ENCODE measurements at regions not wholly inside any gene's neighbourhood (a gene's known extent, or its start where the extent isn't known, plus 50 kb on each side); places are given as distances from the start of the nearest gene placed in this dataset.

GRCh38 chr14:83058068-83058467 is 1524.4 kb upstream of the SEL1L start:
- Histone ChIP-seq H3K36me3 (ENCODE audit: insufficient read depth) (no peaks in the 10 kb centered on the region), H3K27ac (ENCODE audit: low read depth) (no peak overlapping the region), H3K27me3 (ENCODE audit: insufficient read depth) (no peaks in the 10 kb centered on the region), H4K20me1 (replicated peaks; ENCODE audit: insufficient read depth) (no peaks in the 10 kb centered on the region), H3K4me3 (no peak overlapping the region), H3K9me2 (ENCODE audit: insufficient read depth) (no peaks in the 10 kb centered on the region; the same call in 1 of the 2 replicates), H3K79me2 (replicated peaks; ENCODE audit: insufficient read depth) (no peaks in the 10 kb centered on the region), H3K4me1 (ENCODE audit: insufficient read depth) (no peaks in the 10 kb centered on the region), H3K4me2 (no peak overlapping the region), H2AFZ (no peak overlapping the region), H3F3A (replicated peaks; ENCODE audit: low read depth) (no peaks in the 10 kb centered on the region)
- Mint-ChIP-seq H3K4me1 (no peaks in the 10 kb centered on the region), H3K27ac (no peak overlapping the region), H3K9me3 (peaks cover 5% of the 10 kb centered on the region; the same call in 1 of the 3 replicates), H3K36me3 (ENCODE audit: low read depth) (no peaks in the 10 kb centered on the region), H3K4me3 (no peak overlapping the region), H3K27me3 (ENCODE audit: insufficient read depth, low read depth, poor library complexity) (no peaks in the 10 kb centered on the region)
- ATAC-seq (no peak), DNase-seq (ENCODE audit: low spot score) (no peak)
- no peak for TF ChIP-seq CREB1 (CRISPR knock-in tag; IDR thresholded peaks at IDR 0.05; ENCODE audit: low read depth)
- TF ChIP-seq REST (IDR thresholded peaks at IDR 0.05; ENCODE audit: unreplicated experiment) = no peak
- no peak for TF ChIP-seq STAT1 (IDR thresholded peaks at IDR 0.05; ENCODE audit: unreplicated experiment)
- TF ChIP-seq EZH2phosphoT487 (IDR thresholded peaks at IDR 0.05; ENCODE audit: unreplicated experiment) = no peak
- TF ChIP-seq NANOG (IDR thresholded peaks at IDR 0.05; ENCODE audit: borderline replicate concordance) = no peak
- no peak for TF ChIP-seq JUNB (IDR thresholded peaks at IDR 0.05; ENCODE audit: unreplicated experiment)
- no peak for TF ChIP-seq ZNF331 (CRISPR knock-in tag; IDR thresholded peaks at IDR 0.05; ENCODE audit: low read depth)
- no peak for TF ChIP-seq ZNF462 (CRISPR knock-in tag; IDR thresholded peaks at IDR 0.05)
- TF ChIP-seq EZH2 (IDR thresholded peaks at IDR 0.05; ENCODE audit: low read depth, unreplicated experiment) = no peak
- no peak for TF ChIP-seq POLR2AphosphoS5 (IDR thresholded peaks at IDR 0.05; ENCODE audit: low read depth)
- TF ChIP-seq CTCF (conservative IDR thresholded peaks at IDR 0.05; ENCODE audit: low read depth in 2 of 2) = no peak

Measured in GM23338 (cell line).